PC-3 (cell line): ENCODE measurements at regions not wholly inside any gene's neighbourhood (a gene's known extent, or its start where the extent isn't known, plus 50 kb on each side); places are given as distances from the start of the nearest gene placed in this dataset.
A peak's percentile ranks its signal among the peaks of the same experiment; 100 is the strongest.

Experiments
- ATAC-seq: fragments of 200-7000 bp; cut with Tn5 transposase; 2 replicates; pipeline ENCODE4 v1.9.1; 2020; ENCODE audit warnings: mild to moderate bottlenecking, moderate library complexity
- BruUV-seq: library from RNA; stranded (reverse); fragments of 400-500 nt; replicated peaks from 2 replicates; lab custom pipeline; 2021; lab: Mats Ljungman, UMichigan
- CTCF ChIA-PET: fragments of 300-600 bp; sonication (Branson Sonifier 250); formaldehyde crosslinking; loops from one replicate; lab custom pipeline; 2022; ENCODE audit warnings: antibody characterized with exemption; lab: Charles Lee
- POLR2A ChIA-PET: fragments of 300-600 bp; sonication (Branson Sonifier 250); formaldehyde crosslinking; loops from one replicate; lab custom pipeline; 2022; ENCODE audit warnings: antibody characterized with exemption; ENCODE audit not compliant: unreplicated experiment; lab: Charles Lee
- DNase-seq: peaks from one replicate; pipeline ENCODE4 v3.0.0-alpha.2; 2015
- H2AFZ ChIP-seq: fragments of 300-600 bp; sonication (generic); 2 replicates; pipeline ENCODE4 v1.6.0; 2016; ENCODE audit warnings: antibody characterized with exemption, low read length
- H3F3A ChIP-seq: fragments of 300-600 bp; sonication (generic); one replicate; pipeline ENCODE4 v1.6.0; 2017; ENCODE audit warnings: antibody characterized with exemption, low read length, control low read depth, mild to moderate bottlenecking; ENCODE audit not compliant: unreplicated experiment
- H3K27ac ChIP-seq: fragments of 300-600 bp; sonication (generic); 2 replicates; pipeline ENCODE4 v1.5.1; 2016; ENCODE audit warnings: mild to moderate bottlenecking, low read length
- H3K27me3 ChIP-seq: fragments of 300-600 bp; sonication (generic); 2 replicates; pipeline ENCODE4 v1.6.1; 2016; ENCODE audit warnings: low read length, mixed read lengths
- H3K36me3 ChIP-seq: fragments of 300-600 bp; sonication (generic); 2 replicates; pipeline ENCODE4 v1.6.1; 2016; ENCODE audit warnings: low read depth, mixed run types, low read length, mixed read lengths
- H3K4me1 ChIP-seq: fragments of 300-600 bp; sonication (generic); 2 replicates; pipeline ENCODE4 v1.5.1; 2016; ENCODE audit warnings: low read length; ENCODE audit not compliant: insufficient read depth
- H3K4me2 ChIP-seq: fragments of 300-600 bp; sonication (generic); 2 replicates; pipeline ENCODE4 v1.6.0; 2016; ENCODE audit warnings: low read length
- H3K4me3 ChIP-seq: fragments of 300-600 bp; sonication (generic); 2 replicates; pipeline ENCODE4 v1.5.1; 2016; ENCODE audit warnings: mild to moderate bottlenecking, low read length, mixed read lengths
- H3K79me2 ChIP-seq: fragments of 300-600 bp; sonication (generic); 2 replicates; pipeline ENCODE4 v1.6.1; 2017; ENCODE audit warnings: low read length, mixed read lengths
- H3K9ac ChIP-seq: fragments of 300-600 bp; sonication (generic); 2 replicates; pipeline ENCODE4 v1.6.0; 2016; ENCODE audit warnings: mild to moderate bottlenecking, low read length
- H3K9me2 ChIP-seq: fragments of 300-600 bp; sonication (generic); replicated peaks from 2 replicates; pipeline ENCODE4 v1.6.1; 2016; ENCODE audit warnings: mixed run types, low read length, mixed read lengths
- H3K9me3 ChIP-seq: fragments of 300-600 bp; sonication (generic); 2 replicates; pipeline ENCODE4 v1.6.1; 2016; ENCODE audit warnings: low read length, mixed read lengths
- H4K20me1 ChIP-seq: fragments of 300-600 bp; sonication (generic); 2 replicates; pipeline ENCODE4 v1.6.1; 2016; ENCODE audit warnings: low read length, mixed read lengths
- EZH2 ChIP-seq: fragments of 300-600 bp; sonication (generic); IDR thresholded peaks from one replicate; pipeline ENCODE4 v1.6.1; 2017; ENCODE audit warnings: antibody characterized with exemption, mild to moderate bottlenecking, low read length; ENCODE audit not compliant: unreplicated experiment
- EZH2phosphoT487 ChIP-seq: fragments of 300-600 bp; sonication (generic); IDR thresholded peaks from 2 replicates; pipeline ENCODE4 v1.6.1; 2018; ENCODE audit warnings: mild to moderate bottlenecking, antibody characterized with exemption, low read length, borderline replicate concordance
- intact Hi-C: fragments of 100-400 bp; cut with micrococcal nuclease; formaldehyde crosslinking; loops from 2 replicates; pipeline ENCODE4 v1.9.0; 2023
- TF ChIP-seq, protein P1 (sequence below): fragments of 300-600 bp; sonication (generic); conservative IDR thresholded peaks from 2 replicates; pipeline ENCODE4 v1.5.1; 2017; ENCODE audit warnings: antibody characterized with exemption, low read depth, mild to moderate bottlenecking, low read length

GRCh38 chr18:73850782-73851181, 296.9 kb downstream of the FBXO15 start:
- H3F3A ChIP-seq, result no peaks in the 10 kb centered on the region
- no peaks in the 10 kb centered on the region for H3K79me2 ChIP-seq
- no peak for DNase-seq
- ChIA-PET CTCF (no interaction called here), POLR2A (no interaction called here)
- no peaks in the 10 kb centered on the region for H3K9me3 ChIP-seq
- no peak for ATAC-seq
- H2AFZ ChIP-seq, result no peak overlapping the region
- TF ChIP-seq, protein P1, sequence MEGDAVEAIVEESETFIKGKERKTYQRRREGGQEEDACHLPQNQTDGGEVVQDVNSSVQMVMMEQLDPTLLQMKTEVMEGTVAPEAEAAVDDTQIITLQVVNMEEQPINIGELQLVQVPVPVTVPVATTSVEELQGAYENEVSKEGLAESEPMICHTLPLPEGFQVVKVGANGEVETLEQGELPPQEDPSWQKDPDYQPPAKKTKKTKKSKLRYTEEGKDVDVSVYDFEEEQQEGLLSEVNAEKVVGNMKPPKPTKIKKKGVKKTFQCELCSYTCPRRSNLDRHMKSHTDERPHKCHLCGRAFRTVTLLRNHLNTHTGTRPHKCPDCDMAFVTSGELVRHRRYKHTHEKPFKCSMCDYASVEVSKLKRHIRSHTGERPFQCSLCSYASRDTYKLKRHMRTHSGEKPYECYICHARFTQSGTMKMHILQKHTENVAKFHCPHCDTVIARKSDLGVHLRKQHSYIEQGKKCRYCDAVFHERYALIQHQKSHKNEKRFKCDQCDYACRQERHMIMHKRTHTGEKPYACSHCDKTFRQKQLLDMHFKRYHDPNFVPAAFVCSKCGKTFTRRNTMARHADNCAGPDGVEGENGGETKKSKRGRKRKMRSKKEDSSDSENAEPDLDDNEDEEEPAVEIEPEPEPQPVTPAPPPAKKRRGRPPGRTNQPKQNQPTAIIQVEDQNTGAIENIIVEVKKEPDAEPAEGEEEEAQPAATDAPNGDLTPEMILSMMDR, result no peak
- TF ChIP-seq EZH2 (no peak), EZH2phosphoT487 (no peak)
- H3K36me3 ChIP-seq, result no peaks in the 10 kb centered on the region
- BruUV-seq, result no TSS peak
- H3K4me1 ChIP-seq, result peaks cover 17% of the 10 kb centered on the region
- H3K27me3 ChIP-seq, result no peaks in the 10 kb centered on the region
- intact Hi-C loops, result no loop called here
- H3K9ac ChIP-seq, result no peak overlapping the region
- no peaks in the 10 kb centered on the region for H3K9me2 ChIP-seq
- no peak overlapping the region for H3K4me2 ChIP-seq
- H3K4me3 ChIP-seq, result no peak overlapping the region
- H4K20me1 ChIP-seq, result no peaks in the 10 kb centered on the region
- H3K27ac ChIP-seq, result no peak overlapping the region

GRCh38 chr18:73848656-73849055, 299.0 kb downstream of the FBXO15 start:
- intact Hi-C loops, result loop anchor here (5.0 to 10.0 kb wide), 6 partner anchors 134 to 564 kb away; no protein-coding TSS in a partner anchor
- DNase-seq (peak; percentile 79), ATAC-seq (peak; percentile 77)
- no peak for TF ChIP-seq EZH2phosphoT487
- TF ChIP-seq, protein P1, result no peak
- TF ChIP-seq EZH2, result no peak
- ChIA-PET CTCF (interaction anchor here (0.7 to 1.4 kb wide), 2 partner anchors 131 to 198 kb away, joined by 3 to 4 read pairs; no protein-coding TSS in a partner anchor), POLR2A (no interaction called here)
- no peaks in the 10 kb centered on the region for H3K36me3 ChIP-seq
- no peak overlapping the region for H3K9ac ChIP-seq
- no TSS peak for BruUV-seq
- H3K4me3 ChIP-seq, result no peak overlapping the region
- H3K9me3 ChIP-seq, result no peaks in the 10 kb centered on the region
- H4K20me1 ChIP-seq, result no peaks in the 10 kb centered on the region
- no peaks in the 10 kb centered on the region for H3F3A ChIP-seq
- no peaks in the 10 kb centered on the region for H3K9me2 ChIP-seq
- no peak overlapping the region for H2AFZ ChIP-seq
- no peaks in the 10 kb centered on the region for H3K79me2 ChIP-seq
- peak overlapping the region; percentile 46; the same call in 1 of the 2 replicates for H3K27ac ChIP-seq
- peak overlapping the region; percentile 20; the same call in 1 of the 2 replicates for H3K4me2 ChIP-seq
- H3K4me1 ChIP-seq, result peaks cover 17% of the 10 kb centered on the region
- no peaks in the 10 kb centered on the region for H3K27me3 ChIP-seq

- H3F3A ChIP-seq, result no peaks in the 10 kb centered on the region
- ATAC-seq (no peak), DNase-seq (no peak)
- no peaks in the 10 kb centered on the region for H3K79me2 ChIP-seq
- H3K27me3 ChIP-seq, result no peaks in the 10 kb centered on the region
- BruUV-seq, result no TSS peak
- no peak overlapping the region for H2AFZ ChIP-seq
- H3K4me1 ChIP-seq, result peaks cover 15% of the 10 kb centered on the region
- no peaks in the 10 kb centered on the region for H4K20me1 ChIP-seq
- POLR2A ChIA-PET, result no interaction called here
- intact Hi-C loops, result loop anchor here (2.0 to 10.0 kb wide), 7 partner anchors 69 to 559 kb away; no protein-coding TSS in a partner anchor
- no peak overlapping the region for H3K27ac ChIP-seq
- H3K9ac ChIP-seq, result no peak overlapping the region
- H3K36me3 ChIP-seq, result no peaks in the 10 kb centered on the region; the same call in 1 of the 2 replicates
- H3K4me3 ChIP-seq, result no peak overlapping the region
- H3K9me3 ChIP-seq, result no peaks in the 10 kb centered on the region
- CTCF ChIA-PET, result no interaction called here
- no peaks in the 10 kb centered on the region for H3K9me2 ChIP-seq
- no peak for TF ChIP-seq EZH2phosphoT487
- TF ChIP-seq EZH2, result no peak
- TF ChIP-seq, protein P1, result no peak
- no peak overlapping the region for H3K4me2 ChIP-seq
Measured at GRCh38 chr18:73843455-73843854, 304.2 kb downstream of the FBXO15 start.
